Esophagus muscularis mucosa (tissue), 4 donors: ENCODE measurements at regions not wholly inside any gene's neighbourhood (a gene's known extent, or its start where the extent isn't known, plus 50 kb on each side); places are given as distances from the start of the nearest gene placed in this dataset.
"Not testable (repeated sequence)": the region's sequence is repeated elsewhere in the genome, so short reads cannot be mapped to it uniquely, and the experiment has no call there.

ENCODE experiments used
- DNase-seq: peaks from one replicate; pipeline ENCODE4 v3.0.0-alpha.2; 2017; ENCODE audit errors: extremely low spot score
- H3K27ac ChIP-seq, 4 donors: fragments of 200-600 bp; sonication (generic); replicated peaks in 1 of 4; 1 replicate in 3 of 4; 2 replicates in 1 of 4; pipeline ENCODE4 v1.5.1; 2016 to 2019; ENCODE audit warnings: mild to moderate bottlenecking in 1 of 4
- H3K27me3 ChIP-seq, 4 donors: fragments of 200-600 bp; sonication (generic); one replicate each; pipeline versions ENCODE4 v1.5.1 to v1.6.0; 2016 to 2019
- H3K36me3 ChIP-seq, 4 donors: fragments of 200-600 bp; sonication (generic); one replicate each; pipeline ENCODE4 v1.5.1; 2016 to 2019
- H3K4me1 ChIP-seq, 4 donors: fragments of 200-600 bp; sonication (generic); one replicate each; pipeline ENCODE4 v1.5.1; 2016 to 2019
- H3K4me3 ChIP-seq, 4 donors: fragments of 200-600 bp; sonication (generic); 1 replicate in 2 of 4; 2 replicates in 2 of 4; pipeline ENCODE4 v1.5.1; 2016 to 2019; ENCODE audit warnings: mild to moderate bottlenecking in 4 of 4, moderate library complexity in 1 of 4
- H3K9me3 ChIP-seq, 4 donors: fragments of 200-600 bp; sonication (generic); 1 replicate in 3 of 4; 2 replicates in 1 of 4; pipeline ENCODE4 v1.5.1; 2016 to 2019
- CTCF ChIP-seq, 3 experiments: fragments of 200-600 bp in 2 of 3; fragments of 450-650 bp in 1 of 3; sonication (generic) in 2 of 3; IDR thresholded peaks; one replicate each; pipeline ENCODE4 v1.5.1; 2017 to 2019; ENCODE audit warnings: antibody characterized with exemption in 3 of 3, mild to moderate bottlenecking in 2 of 3, moderate library complexity in 1 of 3
- EP300 ChIP-seq: sonication (generic); formaldehyde crosslinking; IDR thresholded peaks from one replicate; pipeline ENCODE4 v1.6.1; 2017; ENCODE audit warnings: antibody characterized with exemption
- POLR2A ChIP-seq: fragments of 450-650 bp; IDR thresholded peaks from one replicate; pipeline ENCODE4 v1.6.1; 2017; ENCODE audit warnings: antibody characterized with exemption, moderate library complexity, mild to moderate bottlenecking, low read depth
- POLR2AphosphoS5 ChIP-seq, 2 donors: sonication (generic); formaldehyde crosslinking; IDR thresholded peaks; one replicate each; pipeline ENCODE4 v1.6.1; 2017; ENCODE audit warnings: antibody characterized with exemption in 2 of 2
- WGBS: methylation state at CpG from one replicate; pipeline ENCODE4 v1.1.5; 2018; 5-methylcytosine and 5-hydroxymethylcytosine counted together
- intact Hi-C: fragments of 100-400 bp; cut with DNase I; formaldehyde crosslinking; loops from one replicate; pipeline ENCODE4 v1.15.1; 2023

- no peak for DNase-seq
- Histone ChIP-seq H3K36me3 (no peaks in the 10 kb centered on the region), H3K9me3 (no peaks in the 10 kb centered on the region), H3K4me3 (no peak overlapping the region), H3K27me3 (no peaks in the 10 kb centered on the region), H3K27ac (no peak overlapping the region), H3K4me1 (no peaks in the 10 kb centered on the region)
- TF ChIP-seq POLR2A = no peak
- 73% methylated on average over 3 of the region's 3 CpGs for WGBS
- intact Hi-C loops = no loop called here
Measured at GRCh38 chr2:220795705-220796104, 776.4 kb downstream of the EPHA4 start.

- intact Hi-C loops = no loop called here
- no peaks in the 10 kb centered on the region for H3K4me1 ChIP-seq
- H3K27ac ChIP-seq = no peak overlapping the region
- H3K9me3 ChIP-seq = no peaks in the 10 kb centered on the region
- H3K27me3 ChIP-seq = no peaks in the 10 kb centered on the region
- 77% methylated on average over 1 of the region's 1 CpG for WGBS
- no peak for DNase-seq
- no peaks in the 10 kb centered on the region for H3K36me3 ChIP-seq
- no peak overlapping the region for H3K4me3 ChIP-seq
- no peak for TF ChIP-seq POLR2AphosphoS5 (IDR thresholded peaks at IDR 0.05)
Measured at GRCh38 chr2:220811115-220811514, 761.0 kb downstream of the EPHA4 start.

GRCh38 chr2:220811952-220812570 lies 760.0 kb downstream of the EPHA4 start:
- intact Hi-C loops = no loop called here
- H3K27me3 ChIP-seq = no peaks in the 10 kb centered on the region
- no peaks in the 10 kb centered on the region for H3K9me3 ChIP-seq
- 65% methylated on average over 1 of the region's 1 CpG for WGBS
- no peaks in the 10 kb centered on the region for H3K36me3 ChIP-seq
- DNase-seq = no peak
- H3K4me3 ChIP-seq = no peak overlapping the region
- no peaks in the 10 kb centered on the region for H3K4me1 ChIP-seq
- no peak overlapping the region for H3K27ac ChIP-seq
- TF ChIP-seq POLR2A (no peak), CTCF (IDR thresholded peaks at IDR 0.05) (no peak), EP300 (no peak), POLR2AphosphoS5 (IDR thresholded peaks at IDR 0.05) (no peak)

GRCh38 chr2:220814441-220814840 lies 757.7 kb downstream of the EPHA4 start:
- intact Hi-C loops = no loop called here
- Histone ChIP-seq H3K27ac (no peak overlapping the region), H3K27me3 (no peaks in the 10 kb centered on the region), H3K4me1 (no peaks in the 10 kb centered on the region), H3K4me3 (no peak overlapping the region), H3K36me3 (no peaks in the 10 kb centered on the region), H3K9me3 (no peaks in the 10 kb centered on the region)
- no peak for TF ChIP-seq CTCF (IDR thresholded peaks at IDR 0.05)
- TF ChIP-seq POLR2A = no peak
- no peak for TF ChIP-seq POLR2AphosphoS5 (IDR thresholded peaks at IDR 0.05)
- TF ChIP-seq EP300 = no peak
- 79% methylated on average over 4 of the region's 4 CpGs for WGBS
- DNase-seq = no peak

GRCh38 chr2:220815698-220816097 lies 756.4 kb downstream of the EPHA4 start:
- Histone ChIP-seq H3K9me3 (no peaks in the 10 kb centered on the region), H3K4me3 (no peak overlapping the region), H3K27me3 (no peaks in the 10 kb centered on the region), H3K27ac (no peak overlapping the region), H3K4me1 (no peaks in the 10 kb centered on the region), H3K36me3 (no peaks in the 10 kb centered on the region)
- WGBS = 96% methylated on average over 2 of the region's 2 CpGs
- no peak for DNase-seq
- TF ChIP-seq POLR2A (no peak), CTCF (IDR thresholded peaks at IDR 0.05) (no peak), EP300 (no peak), POLR2AphosphoS5 (IDR thresholded peaks at IDR 0.05) (no peak)
- intact Hi-C loops = no loop called here

- Histone ChIP-seq H3K36me3 (no peaks in the 10 kb centered on the region), H3K4me3 (no peak overlapping the region), H3K27ac (no peak overlapping the region), H3K27me3 (no peaks in the 10 kb centered on the region), H3K9me3 (no peaks in the 10 kb centered on the region), H3K4me1 (no peaks in the 10 kb centered on the region)
- WGBS = 93% methylated on average over 1 of the region's 1 CpG
- intact Hi-C loops = no loop called here
- TF ChIP-seq POLR2A (no peak), EP300 (no peak), POLR2AphosphoS5 (IDR thresholded peaks at IDR 0.05) (no peak), CTCF (IDR thresholded peaks at IDR 0.05) (no peak)
- DNase-seq = no peak
Measured at GRCh38 chr2:220821683-220822082, 750.4 kb downstream of the EPHA4 start.

GRCh38 chr2:220823590-220823989 lies 748.5 kb downstream of the EPHA4 start:
- H3K27ac ChIP-seq, H3K36me3 ChIP-seq, H3K9me3 ChIP-seq, H3K4me1 ChIP-seq, H3K27me3 ChIP-seq, H3K4me3 ChIP-seq, DNase-seq, intact Hi-C loops: not testable (repeated sequence)
